Glomerular endothelial cell (primary cell): ENCODE measurements at regions not wholly inside any gene's neighbourhood (a gene's known extent, or its start where the extent isn't known, plus 50 kb on each side); places are given as distances from the start of the nearest gene placed in this dataset.
"Not testable (repeated sequence)": the region's sequence is repeated elsewhere in the genome, so short reads cannot be mapped to it uniquely, and the experiment has no call there.

Source experiments
- DNase-seq: peaks from one replicate; pipeline ENCODE4 v3.0.0-alpha.2; 2011; ENCODE audit warnings: low read depth, low spot score; ENCODE audit errors: extremely low read depth

GRCh38 chr3:110957247-110958025 lies 114.2 kb upstream of the NECTIN3 start:
- no peak for DNase-seq

- DNase-seq = no peak
Observed at GRCh38 chr3:110958313-110959147, 113.1 kb upstream of the NECTIN3 start.

- DNase-seq = no peak
Observed at GRCh38 chr3:110965976-110966375, 105.6 kb upstream of the NECTIN3 start.

- DNase-seq = no peak
Observed at GRCh38 chr3:110966966-110967663, 104.5 kb upstream of the NECTIN3 start.

GRCh38 chr3:110968076-110968475 lies 103.5 kb upstream of the NECTIN3 start:
- DNase-seq = no peak

- DNase-seq = no peak
Observed at GRCh38 chr3:110969229-110970211, 102.1 kb upstream of the NECTIN3 start.

- DNase-seq = no peak
Observed at GRCh38 chr3:110971010-110971601, 100.5 kb upstream of the NECTIN3 start.

GRCh38 chr3:110973263-110973895 lies 98.2 kb upstream of the NECTIN3 start:
- no peak for DNase-seq

GRCh38 chr3:110974902-110975301 lies 96.7 kb upstream of the NECTIN3 start:
- no peak for DNase-seq

GRCh38 chr3:110984456-110985250 lies 87.0 kb upstream of the NECTIN3 start:
- no peak for DNase-seq

- DNase-seq = no peak
Observed at GRCh38 chr3:110989446-110989845, 82.2 kb upstream of the NECTIN3 start.

GRCh38 chr3:110995461-110996231 lies 76.0 kb upstream of the NECTIN3 start:
- DNase-seq = no peak

- DNase-seq = not testable (repeated sequence)
Observed at GRCh38 chr3:110998766-110999165, 72.8 kb upstream of the NECTIN3 start.

- not testable (repeated sequence) for DNase-seq
Observed at GRCh38 chr3:111006485-111006884, 65.1 kb upstream of the NECTIN3 start.

GRCh38 chr3:111012388-111013248 lies 59.0 kb upstream of the NECTIN3 start:
- no peak for DNase-seq
